IMR-90 (cell line): ENCODE measurements at regions not wholly inside any gene's neighbourhood (a gene's known extent, or its start where the extent isn't known, plus 50 kb on each side); places are given as distances from the start of the nearest gene placed in this dataset. TPM values are rescaled to one million over a fixed set of nuclear protein-coding genes. Genes with fewer than 3 reads are reported as not detected.

ENCODE experiments used
- microRNA-seq, 2 experiments: library from miRNA; stranded (forward) in 1 of 2; unstranded in 1 of 2; fragments of 10-50 nt in 1 of 2; fragments of <30 nt in 1 of 2; gene quantifications in 1 of 2; microRNA quantifications in 1 of 2; one replicate each; pipeline versions ENCODE3 to v1.1.0; 2013 to 2020; ENCODE audit not compliant: insufficient read depth in 1 of 2, insufficient read length in 1 of 2, unreplicated experiment in 1 of 2
- small RNA-seq, 5 experiments: library from RNA; depleted of rRNA; stranded (forward); fragments of <200 nt; gene quantifications; one replicate each; pipeline ENCODE3, GENCODE V24; 2012

Small RNAs in the stretch of these regions (microRNA-seq; reads per million reads assigned to microRNA genes)
- gene MIR5002 (ENCODE audit: insufficient read depth in 1 of 2, insufficient read length in 1 of 2, unreplicated experiment in 1 of 2), result 0 to 1.0 reads per million in 2 experiments
- 0 reads per million in 2 experiments for gene MIR6083 (ENCODE audit: insufficient read depth in 1 of 2, insufficient read length in 1 of 2, unreplicated experiment in 1 of 2)
- gene RNU6-143P (ENCODE audit: insufficient read depth, insufficient read length), result not detected

Small RNAs in the stretch of these regions (small RNA-seq; reads per million reads assigned to genes)
- gene MIR5002, result 0 to 2.7 (median 0) reads per million in 5 experiments
- gene MIR6083, result 0 reads per million in 5 experiments
- gene RNU6-143P, result 0 reads per million in 5 experiments
